Stimulated activated effector memory CD8-positive, alpha-beta T cell treated with anti-CD3 and anti-CD28 coated beads, Interleukin-12 subunit alpha, Interleukin-12 subunit beta, amount 100 ng/mL, for 72 hours (primary cell): ENCODE measurements at regions not wholly inside any gene's neighbourhood (a gene's known extent, or its start where the extent isn't known, plus 50 kb on each side); places are given as distances from the start of the nearest gene placed in this dataset.

ENCODE experiments used
- ATAC-seq: fragments of 150-1000 bp; cut with Tn5 transposase; 2 replicates; pipeline ENCODE4 v1.10.0; 2021
- DNase-seq, 2 donors: peaks; one replicate each; pipeline ENCODE4 v3.0.0; 2021 to 2022; ENCODE audit warnings: low spot score in 2 of 2
- H3K27ac Mint-ChIP-seq: one replicate; pipeline ENCODE4 v1.8.0; 2022; ENCODE audit warnings: mild to moderate bottlenecking, mixed read lengths
- H3K36me3 Mint-ChIP-seq: one replicate; pipeline ENCODE4 v1.8.0; 2022; ENCODE audit warnings: mild to moderate bottlenecking, mixed read lengths
- H3K4me1 Mint-ChIP-seq: one replicate; pipeline ENCODE4 v1.8.0; 2022; ENCODE audit warnings: mixed read lengths
- H3K4me3 Mint-ChIP-seq: one replicate; pipeline ENCODE4 v1.8.0; 2022; ENCODE audit warnings: mild to moderate bottlenecking, mixed read lengths
- H3K9me3 Mint-ChIP-seq: one replicate; pipeline ENCODE4 v1.8.0; 2022; ENCODE audit warnings: mixed read lengths

- H3K27ac Mint-ChIP-seq, result no peak overlapping the region
- ATAC-seq, result no peak
- no peak overlapping the region for H3K4me3 Mint-ChIP-seq
- no peak for DNase-seq
- no peaks in the 10 kb centered on the region for H3K36me3 Mint-ChIP-seq
- no peaks in the 10 kb centered on the region for H3K4me1 Mint-ChIP-seq
- peaks cover 7% of the 10 kb centered on the region for H3K9me3 Mint-ChIP-seq
Measured at GRCh38 chr20:39778431-39778830, 816.3 kb downstream of the DHX35 start.

DNA sequence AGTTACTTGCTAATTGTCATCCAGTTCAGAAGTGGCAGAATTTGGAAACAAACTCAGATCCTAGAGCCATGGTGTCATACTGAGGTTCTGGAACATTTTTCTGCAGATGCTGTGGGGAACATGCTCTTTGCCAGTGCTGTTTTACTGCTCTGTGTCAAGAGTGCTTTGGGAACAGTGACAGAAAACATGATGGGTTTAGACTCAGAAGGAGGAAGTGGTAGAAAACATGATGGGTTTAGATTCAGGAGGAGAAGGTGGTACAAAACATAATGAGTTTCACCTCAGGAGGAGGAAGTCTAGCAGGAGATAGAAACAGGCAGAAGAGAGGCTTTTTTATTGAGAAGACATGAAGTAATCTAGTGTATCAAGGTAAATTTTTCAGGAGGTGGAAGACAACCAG, 815.5 kb downstream of the DHX35 start:
- peaks cover 4% of the 10 kb centered on the region for H3K9me3 Mint-ChIP-seq
- H3K4me3 Mint-ChIP-seq, result no peak overlapping the region
- ATAC-seq (no peak), DNase-seq (no peak)
- no peak overlapping the region for H3K27ac Mint-ChIP-seq
- no peaks in the 10 kb centered on the region for H3K4me1 Mint-ChIP-seq
- H3K36me3 Mint-ChIP-seq, result no peaks in the 10 kb centered on the region

DNA sequence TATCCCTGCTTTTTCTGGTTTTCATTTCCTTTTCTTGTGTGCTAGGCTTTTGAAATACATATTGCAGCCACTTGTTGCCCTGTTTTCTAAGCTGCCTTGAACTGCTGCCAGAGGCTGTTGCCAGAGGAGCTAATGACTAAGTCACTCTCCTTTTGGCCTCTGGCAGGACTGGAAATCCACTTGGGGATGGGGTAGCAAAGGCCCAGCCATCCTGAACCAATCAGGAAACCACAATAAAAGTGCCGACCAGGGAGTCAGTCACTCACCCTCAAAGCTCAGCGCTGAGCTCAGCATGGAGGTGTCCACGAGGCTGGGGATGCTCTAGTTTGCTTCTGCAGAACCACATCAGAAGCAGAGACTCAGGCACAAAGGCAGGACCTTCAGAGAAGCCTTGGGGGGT, 813.0 kb downstream of the DHX35 start:
- H3K4me1 Mint-ChIP-seq, result no peaks in the 10 kb centered on the region
- no peak for ATAC-seq
- no peaks in the 10 kb centered on the region for H3K36me3 Mint-ChIP-seq
- peaks cover 15% of the 10 kb centered on the region for H3K9me3 Mint-ChIP-seq
- DNase-seq, result no peak
- no peak overlapping the region for H3K4me3 Mint-ChIP-seq
- H3K27ac Mint-ChIP-seq, result no peak overlapping the region

DNA sequence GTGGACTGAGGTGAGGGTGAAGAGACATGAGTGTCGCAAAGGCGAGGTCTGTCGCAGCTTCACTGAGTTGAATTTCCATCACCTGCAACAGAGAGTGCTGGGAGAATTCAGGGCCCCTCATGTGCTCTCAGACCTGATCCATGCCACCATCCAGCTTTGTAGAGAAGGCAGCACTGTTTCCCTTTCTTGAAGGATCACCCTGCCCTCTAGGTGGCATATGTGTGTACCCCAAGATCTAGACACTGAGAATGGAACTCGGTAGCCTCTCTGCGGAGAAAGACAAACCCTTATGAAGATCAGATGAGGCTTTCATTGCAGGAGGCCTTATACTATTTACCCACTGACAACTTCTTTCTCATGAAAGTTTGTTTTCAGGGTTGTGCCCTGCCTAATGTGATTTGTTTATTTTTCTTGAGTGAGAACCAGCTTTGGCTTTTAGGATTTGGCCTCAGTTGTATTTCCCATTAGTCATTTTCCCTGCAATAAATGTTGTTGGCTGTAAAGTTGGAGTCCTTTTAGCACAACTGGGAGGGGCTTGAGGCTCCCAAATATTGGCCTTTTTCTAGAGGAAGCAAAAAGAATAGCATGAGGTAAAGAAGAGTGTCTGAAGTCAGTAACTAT, 811.3 kb downstream of the DHX35 start:
- no peaks in the 10 kb centered on the region for H3K36me3 Mint-ChIP-seq
- H3K9me3 Mint-ChIP-seq, result peaks cover 15% of the 10 kb centered on the region
- H3K4me3 Mint-ChIP-seq, result no peak overlapping the region
- DNase-seq, result no peak
- ATAC-seq, result no peak
- H3K4me1 Mint-ChIP-seq, result no peaks in the 10 kb centered on the region
- no peak overlapping the region for H3K27ac Mint-ChIP-seq

GRCh38 chr20:39767352-39767751, 805.2 kb downstream of the DHX35 start:
- H3K36me3 Mint-ChIP-seq, result no peaks in the 10 kb centered on the region
- peaks cover 23% of the 10 kb centered on the region for H3K9me3 Mint-ChIP-seq
- DNase-seq (no peak), ATAC-seq (no peak)
- no peak overlapping the region for H3K27ac Mint-ChIP-seq
- H3K4me3 Mint-ChIP-seq, result no peak overlapping the region
- no peaks in the 10 kb centered on the region for H3K4me1 Mint-ChIP-seq

DNA sequence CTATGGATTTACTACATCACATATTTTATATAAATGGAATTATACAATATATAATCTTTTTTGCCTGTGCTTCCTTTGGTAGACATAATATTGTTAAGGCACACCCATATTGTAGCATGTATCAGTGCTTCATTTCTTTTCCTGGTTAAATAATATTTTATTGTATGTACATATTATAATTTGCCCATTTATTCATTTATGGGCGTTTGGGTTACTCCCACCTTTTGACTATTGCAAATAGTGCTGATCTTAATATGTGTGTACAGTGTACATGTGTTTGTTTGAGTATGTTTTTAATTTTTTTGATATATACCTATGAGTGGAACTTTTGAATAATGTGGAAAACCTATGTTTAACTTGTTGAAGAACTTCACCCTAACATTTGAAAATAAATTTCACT, 804.2 kb downstream of the DHX35 start:
- no peak for ATAC-seq
- Mint-ChIP-seq H3K4me3 (no peak overlapping the region), H3K9me3 (peaks cover 19% of the 10 kb centered on the region), H3K4me1 (no peaks in the 10 kb centered on the region), H3K36me3 (no peaks in the 10 kb centered on the region), H3K27ac (no peak overlapping the region)
- DNase-seq, result no peak

DNA sequence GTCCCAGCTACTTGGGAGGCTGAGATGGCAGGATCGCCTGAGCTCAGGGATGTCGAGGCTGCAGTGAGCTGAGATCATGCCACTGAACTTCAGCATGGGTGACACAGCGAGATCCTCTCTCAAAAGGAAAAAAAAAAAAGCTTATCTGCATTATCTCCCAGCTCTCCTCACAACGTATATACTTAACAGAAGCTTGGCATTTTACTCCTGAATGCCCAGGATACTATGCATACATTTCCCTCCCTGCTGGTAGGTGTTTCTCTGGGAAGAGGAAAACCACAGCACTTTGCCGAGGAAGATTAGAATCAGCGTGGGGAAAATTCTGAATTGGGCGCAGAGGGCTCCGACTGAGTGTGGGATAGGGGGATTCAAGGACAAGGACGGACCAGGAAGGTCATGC, 800.6 kb downstream of the DHX35 start:
- DNase-seq (no peak), ATAC-seq (no peak)
- Mint-ChIP-seq H3K36me3 (no peaks in the 10 kb centered on the region), H3K9me3 (peaks cover 5% of the 10 kb centered on the region), H3K4me3 (no peak overlapping the region), H3K27ac (no peak overlapping the region), H3K4me1 (no peaks in the 10 kb centered on the region)

DNA sequence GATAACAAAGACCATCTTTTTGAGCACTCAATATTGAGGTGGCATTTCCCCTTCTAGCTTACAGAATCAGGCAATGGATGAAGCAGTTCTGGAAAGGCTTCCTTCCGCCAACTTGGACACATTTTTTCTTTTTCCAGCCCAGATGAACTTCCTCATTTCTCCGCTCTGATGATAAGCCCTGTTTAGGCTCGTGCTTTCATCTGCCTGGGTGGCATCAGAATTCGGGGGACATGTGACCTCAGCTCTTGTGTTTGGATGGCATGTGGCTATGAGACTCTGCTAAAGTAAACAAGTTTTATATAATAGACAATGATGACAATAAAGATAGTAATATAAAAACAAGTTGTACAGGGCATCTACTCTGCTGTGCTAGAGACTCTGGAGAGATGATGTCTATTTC, 796.7 kb downstream of the DHX35 start:
- Mint-ChIP-seq H3K9me3 (peaks cover 3% of the 10 kb centered on the region), H3K4me3 (no peak overlapping the region), H3K36me3 (no peaks in the 10 kb centered on the region), H3K4me1 (no peaks in the 10 kb centered on the region), H3K27ac (no peak overlapping the region)
- DNase-seq (no peak), ATAC-seq (no peak)

DNA sequence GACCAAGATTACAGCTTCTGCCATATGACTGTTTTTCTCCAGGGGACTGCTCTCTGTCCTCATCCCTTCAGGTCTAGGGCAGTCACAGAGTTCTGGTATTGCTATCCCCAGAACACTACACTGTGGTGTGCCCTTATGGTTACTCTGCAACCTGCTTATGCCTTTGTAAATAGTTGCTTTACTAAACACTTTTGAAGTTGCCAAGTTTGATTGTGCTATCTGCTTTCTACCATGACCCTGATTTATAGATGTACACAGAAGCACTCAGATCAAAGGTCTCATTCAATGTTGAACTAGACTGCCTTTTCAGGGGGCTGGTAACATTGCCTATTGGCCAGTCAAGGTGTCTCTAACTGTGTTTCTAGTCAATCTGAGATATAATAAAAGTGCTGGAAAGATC, 794.7 kb downstream of the DHX35 start:
- H3K4me3 Mint-ChIP-seq, result no peak overlapping the region
- DNase-seq (no peak), ATAC-seq (no peak)

DNA sequence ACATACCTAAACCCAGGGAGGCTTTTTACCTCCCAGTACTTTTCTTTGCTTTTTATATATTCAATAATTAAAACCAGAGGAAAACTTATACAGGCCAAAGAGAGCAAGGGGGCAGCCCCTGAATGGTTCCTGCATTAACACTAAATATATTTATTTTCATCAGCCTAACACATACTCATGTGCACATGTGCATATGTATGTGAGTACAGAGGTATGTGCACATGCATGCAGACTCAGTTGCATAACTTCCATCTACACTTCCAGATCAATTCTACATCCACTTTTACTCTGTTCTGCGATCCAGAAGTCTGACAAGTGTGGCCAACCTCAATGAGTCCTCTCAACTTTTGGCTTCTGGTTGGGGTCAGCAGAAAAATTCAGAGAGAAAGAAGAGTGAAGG, 794.2 kb downstream of the DHX35 start:
- H3K4me1 Mint-ChIP-seq, result no peaks in the 10 kb centered on the region
- ATAC-seq (no peak), DNase-seq (no peak)
- no peak overlapping the region for H3K27ac Mint-ChIP-seq
- no peaks in the 10 kb centered on the region for H3K36me3 Mint-ChIP-seq
- H3K4me3 Mint-ChIP-seq, result no peak overlapping the region
- H3K9me3 Mint-ChIP-seq, result peaks cover 8% of the 10 kb centered on the region

More for the DNA sequence above, 794.7 kb downstream of the DHX35 start:
- no peak overlapping the region for H3K27ac Mint-ChIP-seq
- H3K9me3 Mint-ChIP-seq, result peaks cover 6% of the 10 kb centered on the region
- no peaks in the 10 kb centered on the region for H3K36me3 Mint-ChIP-seq
- no peaks in the 10 kb centered on the region for H3K4me1 Mint-ChIP-seq

DNA sequence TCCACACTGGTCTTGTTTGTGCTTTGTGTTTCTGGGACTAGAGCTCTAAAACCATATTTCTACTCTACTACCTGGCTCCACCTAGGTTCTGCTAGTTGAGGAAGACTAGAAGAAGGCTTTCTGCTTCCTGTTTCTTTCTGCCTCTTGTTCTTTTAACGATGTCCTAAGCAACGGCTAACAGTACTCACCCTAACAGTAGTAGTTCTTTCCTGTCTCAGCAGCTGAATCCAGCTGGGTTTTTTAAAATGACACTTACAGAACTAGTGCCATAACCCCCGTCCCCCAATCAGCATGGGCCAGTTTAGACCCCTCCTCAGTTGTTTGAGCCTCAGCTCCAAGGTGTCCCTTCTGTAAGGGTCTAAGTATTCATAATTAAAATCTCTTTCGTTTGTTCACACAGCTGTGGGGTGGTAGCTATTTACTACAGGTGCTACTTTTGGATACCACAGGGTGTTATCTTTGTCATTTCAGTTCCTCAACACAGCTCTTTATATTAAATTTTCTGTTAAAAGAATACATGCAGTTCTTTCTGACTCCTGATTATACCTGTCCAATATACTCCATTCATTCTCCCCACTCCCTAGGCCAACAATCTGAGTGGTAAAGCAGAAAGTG, 790.2 kb downstream of the DHX35 start:
- no peak overlapping the region for H3K27ac Mint-ChIP-seq
- no peak overlapping the region for H3K4me3 Mint-ChIP-seq
- no peak for DNase-seq
- H3K9me3 Mint-ChIP-seq, result peaks cover 25% of the 10 kb centered on the region
- ATAC-seq, result no peak
- H3K4me1 Mint-ChIP-seq, result no peaks in the 10 kb centered on the region
- no peaks in the 10 kb centered on the region for H3K36me3 Mint-ChIP-seq

- no peaks in the 10 kb centered on the region for H3K4me1 Mint-ChIP-seq
Measured at GRCh38 chr20:39751557-39752137, 789.5 kb downstream of the DHX35 start.

DNA sequence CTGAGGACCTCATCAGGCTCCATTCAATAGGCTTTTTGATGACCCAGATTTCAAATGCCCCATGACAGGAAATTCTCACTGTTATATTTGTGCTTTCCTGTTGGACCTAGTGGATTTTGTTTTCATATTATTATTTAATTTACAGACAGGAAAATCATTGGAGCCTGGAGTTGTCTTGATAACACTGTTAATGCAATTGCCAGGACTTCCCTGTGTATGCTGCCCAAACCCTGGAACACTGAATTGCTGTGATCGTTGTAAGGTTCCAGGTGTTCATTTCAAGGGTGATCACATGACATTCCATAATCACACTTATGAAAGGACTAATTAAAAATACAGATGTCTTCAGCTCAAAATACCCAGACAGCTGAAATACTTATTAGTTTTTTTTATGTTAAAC, 783.2 kb downstream of the DHX35 start:
- no peak overlapping the region for H3K4me3 Mint-ChIP-seq
- no peaks in the 10 kb centered on the region for H3K4me1 Mint-ChIP-seq
- DNase-seq, result no peak
- peaks cover 16% of the 10 kb centered on the region for H3K9me3 Mint-ChIP-seq
- no peaks in the 10 kb centered on the region for H3K36me3 Mint-ChIP-seq
- ATAC-seq, result no peak
- H3K27ac Mint-ChIP-seq, result no peak overlapping the region

More at GRCh38 chr20:39751557-39752137, 789.5 kb downstream of the DHX35 start:
- ATAC-seq (no peak), DNase-seq (no peak)
- H3K4me3 Mint-ChIP-seq, result no peak overlapping the region
- H3K27ac Mint-ChIP-seq, result no peak overlapping the region
- H3K9me3 Mint-ChIP-seq, result peaks cover 25% of the 10 kb centered on the region
- no peaks in the 10 kb centered on the region for H3K36me3 Mint-ChIP-seq

DNA sequence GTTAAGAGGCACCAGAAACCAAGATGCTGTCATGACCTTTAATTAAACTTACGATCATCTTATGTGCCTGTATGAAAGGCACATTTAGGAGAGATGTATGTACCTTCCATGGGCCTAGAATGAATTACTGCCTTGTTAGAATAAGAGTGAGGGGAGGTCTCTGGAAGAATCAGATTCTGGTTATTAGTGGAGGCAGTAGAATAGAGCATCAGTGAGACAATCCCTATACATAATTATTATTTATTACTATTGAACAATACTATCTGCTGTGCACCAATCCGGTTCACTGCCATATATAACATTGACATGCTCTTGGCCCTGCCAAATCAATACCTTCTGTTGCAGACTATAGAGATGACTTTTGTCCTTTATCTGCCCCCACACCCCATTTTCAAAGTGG, 776.5 kb downstream of the DHX35 start:
- ATAC-seq, result no peak
- no peaks in the 10 kb centered on the region for H3K9me3 Mint-ChIP-seq
- DNase-seq, result no peak
- no peak overlapping the region for H3K4me3 Mint-ChIP-seq
- H3K36me3 Mint-ChIP-seq, result no peaks in the 10 kb centered on the region
- H3K4me1 Mint-ChIP-seq, result no peaks in the 10 kb centered on the region
- H3K27ac Mint-ChIP-seq, result no peak overlapping the region

GRCh38 chr20:39736434-39737327, 774.5 kb downstream of the DHX35 start:
- Mint-ChIP-seq H3K4me3 (no peak overlapping the region), H3K27ac (no peak overlapping the region), H3K4me1 (no peaks in the 10 kb centered on the region), H3K9me3 (peaks cover 3% of the 10 kb centered on the region), H3K36me3 (no peaks in the 10 kb centered on the region)
- DNase-seq (no peak), ATAC-seq (no peak)
